ENCODE measurements at regions not wholly inside any gene's neighbourhood (a gene's known extent, or its start where the extent isn't known, plus 50 kb on each side); places are given as distances from the start of the nearest gene placed in this dataset.
A peak's percentile ranks its signal among the peaks of the same experiment; 100 is the strongest.

- Mint-ChIP-seq H3K9me3 (peaks cover 7% of the 10 kb centered on the region), H3K4me3 (no peak overlapping the region), H3K36me3 (ENCODE audit: low read depth) (no peaks in the 10 kb centered on the region), H3K27me3 (ENCODE audit: low read depth) (peaks cover 21% of the 10 kb centered on the region), H3K27ac (no peak overlapping the region), H3K4me1 (peaks cover 37% of the 10 kb centered on the region)
- no peak for TF ChIP-seq CTCF (IDR thresholded peaks at IDR 0.05; ENCODE audit: unreplicated experiment in 3 of 3)
Observed at GRCh38 chr5:17398866-17399835, 98.9 kb upstream of the TAF11L2 start.

GRCh38 chr5:17399931-17400330 is 98.1 kb upstream of the TAF11L2 start:
- Mint-ChIP-seq H3K4me1 (peaks cover 39% of the 10 kb centered on the region), H3K9me3 (peaks cover 7% of the 10 kb centered on the region), H3K27me3 (ENCODE audit: low read depth) (peaks cover 23% of the 10 kb centered on the region), H3K27ac (no peak overlapping the region), H3K4me3 (no peak overlapping the region), H3K36me3 (ENCODE audit: low read depth) (no peaks in the 10 kb centered on the region)
- no peak for TF ChIP-seq CTCF (IDR thresholded peaks at IDR 0.05; ENCODE audit: unreplicated experiment in 3 of 3)

GRCh38 chr5:17400724-17401469 is 97.1 kb upstream of the TAF11L2 start:
- H3K4me3 Mint-ChIP-seq, result no peak overlapping the region
- TF ChIP-seq CTCF (IDR thresholded peaks at IDR 0.05; ENCODE audit: unreplicated experiment in 3 of 3), result no peak
- peak overlapping the region in 1 of 3 experiments; percentile 8 for H3K27ac Mint-ChIP-seq
- H3K9me3 Mint-ChIP-seq, result peaks cover 7% of the 10 kb centered on the region
- H3K36me3 Mint-ChIP-seq (ENCODE audit: low read depth), result no peaks in the 10 kb centered on the region
- peaks cover 39% of the 10 kb centered on the region for H3K4me1 Mint-ChIP-seq
- H3K27me3 Mint-ChIP-seq (ENCODE audit: low read depth), result peaks cover 23% of the 10 kb centered on the region

- no peak for TF ChIP-seq CTCF (IDR thresholded peaks at IDR 0.05; ENCODE audit: unreplicated experiment in 3 of 3)
- no peaks in the 10 kb centered on the region for H3K36me3 Mint-ChIP-seq (ENCODE audit: low read depth)
- peaks cover 39% of the 10 kb centered on the region for H3K4me1 Mint-ChIP-seq
- H3K27me3 Mint-ChIP-seq (ENCODE audit: low read depth), result peaks cover 23% of the 10 kb centered on the region
- peaks cover 6% of the 10 kb centered on the region for H3K9me3 Mint-ChIP-seq
- peak overlapping the region in 2 of 3 experiments; percentile 8 to 17 for H3K27ac Mint-ChIP-seq
- H3K4me3 Mint-ChIP-seq, result peak overlapping the region in 1 of 3 experiments; percentile 70
Observed at GRCh38 chr5:17401470-17402288, 96.4 kb upstream of the TAF11L2 start.

GRCh38 chr5:17402289-17403121 is 95.5 kb upstream of the TAF11L2 start:
- H3K4me1 Mint-ChIP-seq, result peaks cover 39% of the 10 kb centered on the region

More at GRCh38 chr5:17402289-17403121, 95.5 kb upstream of the TAF11L2 start:
- peak overlapping the region in 2 of 3 experiments; percentile 14 to 17 for H3K27ac Mint-ChIP-seq
- H3K4me3 Mint-ChIP-seq, result no peak overlapping the region
- H3K36me3 Mint-ChIP-seq (ENCODE audit: low read depth), result no peaks in the 10 kb centered on the region
- peaks cover 23% of the 10 kb centered on the region for H3K27me3 Mint-ChIP-seq (ENCODE audit: low read depth)
- TF ChIP-seq CTCF (IDR thresholded peaks at IDR 0.05; ENCODE audit: unreplicated experiment in 3 of 3), result no peak
- H3K9me3 Mint-ChIP-seq, result peaks cover 3% of the 10 kb centered on the region

All from nephron (organoid).